Activated naive CD4-positive, alpha-beta T cell treated with Interleukin-2 at 50 U/mL for 16 hours (primary cell): ENCODE measurements at regions not wholly inside any gene's neighbourhood (a gene's known extent, or its start where the extent isn't known, plus 50 kb on each side); places are given as distances from the start of the nearest gene placed in this dataset.

Experiments used
- DNase-seq: peaks from one replicate; pipeline ENCODE4 v3.0.0-alpha.2; 2020

GRCh38 chr3:152056073-152056472 lies 182.6 kb downstream of the SUCNR1 start:
- DNase-seq = no peak

DNA sequence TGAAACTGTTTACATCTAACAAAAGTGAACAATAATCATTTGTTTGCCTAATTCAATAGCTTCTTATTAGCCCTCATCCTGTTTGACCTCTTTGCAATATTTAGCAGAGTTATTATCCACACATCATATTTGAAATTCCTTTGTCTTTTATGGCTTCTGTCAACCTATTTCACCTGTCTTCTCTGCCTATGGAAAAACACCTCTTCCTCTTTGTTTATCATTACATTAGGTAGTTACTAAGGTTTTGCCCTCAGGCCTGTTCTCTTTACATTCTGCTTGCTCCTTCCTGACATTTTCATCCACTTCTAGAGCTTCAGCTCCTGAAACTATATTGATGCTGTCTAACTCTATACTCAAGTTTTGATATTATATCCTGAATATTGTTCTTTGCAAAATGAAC lies 183.0 kb downstream of the SUCNR1 start:
- no peak for DNase-seq

- DNase-seq = no peak
Measured at GRCh38 chr3:152056987-152057386, 183.5 kb downstream of the SUCNR1 start.

GRCh38 chr3:152058856-152059255 lies 185.4 kb downstream of the SUCNR1 start:
- no peak for DNase-seq

GRCh38 chr3:152060701-152061100 lies 187.3 kb downstream of the SUCNR1 start:
- no peak for DNase-seq

GRCh38 chr3:152061296-152061695 lies 187.9 kb downstream of the SUCNR1 start:
- DNase-seq = no peak

DNA sequence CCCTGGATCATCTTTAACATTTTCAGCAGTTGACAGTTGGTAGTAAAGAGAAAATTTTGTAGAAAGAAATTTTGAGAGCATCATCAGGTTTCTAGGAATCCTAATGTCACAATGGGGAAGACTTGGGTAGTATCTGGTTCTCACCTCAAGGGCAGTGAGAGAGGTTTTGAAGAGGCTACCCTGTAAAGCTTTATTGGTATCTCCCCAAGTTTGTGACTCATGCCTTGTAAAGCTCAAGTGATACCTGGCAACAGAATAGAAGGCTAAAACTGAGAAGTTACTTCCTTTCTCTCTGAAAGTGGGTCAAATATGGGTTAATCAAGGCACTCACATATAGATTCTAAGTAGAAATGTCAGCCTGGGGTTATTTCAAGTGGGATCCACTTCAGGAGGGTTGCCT lies 196.4 kb downstream of the SUCNR1 start:
- no peak for DNase-seq

DNA sequence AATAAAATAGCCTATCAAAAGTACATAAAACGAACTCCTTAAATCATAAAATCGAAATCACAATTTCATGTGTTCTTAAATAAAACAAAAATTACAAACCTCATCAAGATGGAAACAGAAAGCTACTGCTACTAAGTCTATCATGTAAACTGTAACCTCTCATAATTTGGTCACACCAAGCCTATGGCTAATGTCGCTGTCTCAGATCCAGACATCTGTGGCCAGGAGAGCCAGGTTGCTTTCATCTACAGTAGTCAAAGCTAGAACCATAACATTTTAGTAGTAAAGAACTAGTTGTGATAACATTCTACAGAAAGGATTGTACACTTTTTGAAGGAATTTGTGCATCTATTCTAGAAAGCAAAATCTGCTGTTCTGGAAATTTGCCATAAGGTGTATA lies 197.4 kb upstream of the MBNL1 start:
- DNase-seq = no peak

- DNase-seq = no peak
Measured at GRCh38 chr3:152071924-152072323, 196.8 kb upstream of the MBNL1 start.

DNA sequence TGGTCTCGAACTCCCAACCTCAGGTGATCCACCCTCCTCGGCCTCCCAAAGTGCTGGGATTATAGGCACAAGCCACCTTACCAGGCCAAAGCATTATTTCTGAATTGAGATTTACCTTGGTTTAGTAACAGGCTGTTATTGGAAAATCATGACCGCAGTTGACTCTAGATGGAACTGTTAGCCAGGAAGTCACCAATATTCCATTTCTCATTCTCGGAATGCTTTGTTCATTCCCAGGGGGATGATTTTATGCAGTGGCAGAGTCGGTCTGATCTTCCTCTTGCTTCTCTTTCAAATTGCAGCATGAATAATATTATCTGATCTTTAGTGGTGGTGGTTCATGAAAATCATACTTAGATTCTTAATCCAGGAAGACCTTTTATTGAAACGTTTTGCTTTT lies 195.5 kb upstream of the MBNL1 start:
- DNase-seq = no peak

GRCh38 chr3:152076148-152076547 lies 192.6 kb upstream of the MBNL1 start:
- no peak for DNase-seq

DNA sequence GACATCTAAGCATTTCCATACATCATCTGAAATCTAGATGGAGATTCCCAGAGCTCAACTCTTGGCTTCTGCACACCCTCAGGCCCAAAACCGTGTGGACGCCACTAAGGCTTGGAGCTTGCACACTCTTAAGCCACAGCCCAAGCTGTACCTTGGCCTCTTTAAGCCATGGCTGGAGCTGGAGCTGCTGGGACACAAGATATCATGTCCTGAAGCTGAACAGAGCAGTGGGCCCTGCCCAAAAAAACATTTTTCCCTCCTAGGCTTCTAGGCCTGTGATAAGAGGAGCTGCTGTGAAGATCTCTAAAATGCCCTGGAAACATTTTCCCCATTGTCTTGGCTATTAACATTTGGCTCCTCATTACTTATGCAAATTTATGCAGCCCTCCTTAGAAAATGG lies 188.7 kb upstream of the MBNL1 start:
- no peak for DNase-seq

DNA sequence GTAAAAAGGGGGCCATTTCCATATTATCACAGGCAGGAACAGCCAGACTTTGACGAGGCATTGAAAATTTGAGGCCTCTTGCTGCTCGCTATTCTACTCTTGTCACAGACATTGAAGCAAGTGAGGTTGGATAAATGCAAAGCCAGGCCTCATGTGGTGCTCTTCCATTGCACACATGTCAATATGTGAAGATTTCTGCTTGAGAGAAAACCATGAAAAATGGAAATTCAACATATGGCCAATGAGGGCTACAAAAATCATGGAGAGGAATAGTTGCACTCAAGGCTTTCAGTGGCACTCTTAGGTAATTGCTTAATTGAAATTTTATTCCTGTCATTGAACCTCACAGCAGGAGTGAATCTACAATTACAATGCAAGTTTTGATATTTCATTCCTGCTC lies 185.6 kb upstream of the MBNL1 start:
- no peak for DNase-seq

DNA sequence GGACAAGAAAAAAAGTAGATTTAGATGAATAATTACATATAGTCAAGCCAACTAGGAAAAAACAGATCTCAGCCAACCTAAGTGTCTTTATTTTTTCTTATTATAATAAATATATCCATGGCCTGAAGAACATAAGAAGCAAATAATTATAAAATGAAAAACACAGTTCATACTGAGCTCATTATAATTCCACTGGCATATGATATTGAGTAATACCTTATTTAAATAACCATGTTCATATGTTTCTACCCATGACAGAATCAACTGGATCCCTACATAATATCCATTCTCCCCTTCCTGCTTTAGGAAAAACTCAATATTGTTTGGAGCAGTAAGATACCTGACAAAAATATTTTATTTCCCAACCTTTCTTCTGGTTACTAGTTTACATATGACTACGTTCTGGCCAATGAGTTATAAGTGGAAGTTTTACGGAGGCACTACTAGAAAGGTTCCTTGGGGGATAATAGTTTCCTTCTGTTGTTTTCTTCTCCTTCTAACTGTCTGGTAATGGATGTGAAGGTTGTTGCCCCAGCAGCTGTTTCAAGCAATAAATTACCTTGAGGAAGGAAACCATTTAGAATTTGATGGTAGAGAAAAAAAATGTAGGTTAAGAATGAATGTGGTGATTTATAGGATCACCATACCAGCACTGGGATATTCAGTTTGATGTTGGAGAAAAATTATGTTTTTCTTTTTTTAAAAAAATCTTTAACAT lies 184.1 kb upstream of the MBNL1 start:
- no peak for DNase-seq

DNA sequence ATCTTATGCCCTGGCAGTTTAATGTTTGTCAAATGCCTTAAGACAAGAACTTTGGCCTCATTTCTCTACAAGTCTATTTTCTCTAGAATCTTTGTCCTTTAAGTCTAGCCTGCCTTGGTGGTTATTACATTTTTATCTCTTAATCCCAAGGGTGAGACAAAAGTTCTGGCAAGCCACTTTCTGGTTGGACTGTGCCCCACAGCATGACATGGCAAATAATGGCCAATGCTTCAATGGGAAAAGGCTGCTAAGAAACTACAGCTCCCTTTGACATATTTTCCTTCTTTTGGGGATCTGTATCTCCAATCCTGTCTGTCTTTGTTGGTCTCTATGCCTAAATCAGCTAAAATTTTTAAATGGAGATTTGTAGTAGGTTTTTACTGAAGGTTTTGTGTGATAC lies 181.6 kb upstream of the MBNL1 start:
- no peak for DNase-seq

DNA sequence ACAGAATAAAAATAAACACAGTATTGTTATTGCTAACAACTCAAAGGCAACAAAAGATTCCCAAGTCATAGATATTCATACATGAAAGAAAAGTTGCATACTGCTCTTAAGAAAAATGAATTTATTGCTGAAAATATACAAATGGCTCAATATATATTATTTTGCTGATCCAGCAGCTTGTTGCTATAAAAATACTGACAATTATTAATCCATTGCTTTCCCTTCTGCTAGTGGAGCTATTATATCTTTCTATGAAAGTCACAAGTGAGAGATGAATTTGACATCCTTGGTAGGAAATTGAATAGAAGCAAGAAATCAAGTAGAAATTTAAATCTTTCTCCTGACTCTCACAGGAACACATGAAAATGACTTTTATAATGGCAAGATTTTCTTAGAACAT lies 179.2 kb upstream of the MBNL1 start:
- DNase-seq = no peak

DNA sequence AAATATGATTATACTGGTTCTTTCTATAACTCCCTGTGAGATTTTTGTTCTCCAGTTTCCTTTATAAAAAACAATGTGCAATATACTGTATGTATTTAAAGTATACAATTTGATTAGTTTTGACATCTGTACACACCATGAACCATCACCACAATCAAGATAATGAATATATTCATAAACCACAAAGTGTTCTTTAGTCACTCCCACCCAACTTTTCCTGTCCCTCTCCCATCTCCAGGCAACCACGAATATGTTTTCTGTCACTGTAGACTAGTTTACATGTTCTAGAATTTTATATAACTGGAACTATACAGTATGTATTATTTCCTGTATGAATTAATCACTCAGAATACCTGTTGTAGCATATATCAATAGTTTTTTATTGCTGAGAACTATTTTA lies 177.0 kb upstream of the MBNL1 start:
- DNase-seq = no peak

GRCh38 chr3:152093901-152094300 lies 174.8 kb upstream of the MBNL1 start:
- DNase-seq = no peak

DNA sequence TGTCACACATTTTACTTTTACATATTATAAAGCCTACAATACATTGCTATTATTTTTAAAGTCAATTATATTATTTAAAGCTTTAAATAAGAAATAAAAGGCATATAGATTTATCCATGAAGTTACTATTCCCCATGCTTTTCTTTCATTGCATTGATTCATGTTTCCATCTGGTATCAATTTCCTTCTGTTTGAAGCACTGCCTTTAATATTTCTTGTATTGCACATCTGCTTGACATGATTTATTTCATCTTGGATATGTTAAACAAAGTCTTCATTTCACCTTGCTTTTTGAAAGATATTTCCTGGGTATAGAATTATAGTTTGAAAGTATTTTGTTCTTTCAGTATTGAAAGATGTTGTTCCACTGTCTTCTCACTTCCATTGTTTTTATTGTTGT lies 174.3 kb upstream of the MBNL1 start:
- no peak for DNase-seq

DNA sequence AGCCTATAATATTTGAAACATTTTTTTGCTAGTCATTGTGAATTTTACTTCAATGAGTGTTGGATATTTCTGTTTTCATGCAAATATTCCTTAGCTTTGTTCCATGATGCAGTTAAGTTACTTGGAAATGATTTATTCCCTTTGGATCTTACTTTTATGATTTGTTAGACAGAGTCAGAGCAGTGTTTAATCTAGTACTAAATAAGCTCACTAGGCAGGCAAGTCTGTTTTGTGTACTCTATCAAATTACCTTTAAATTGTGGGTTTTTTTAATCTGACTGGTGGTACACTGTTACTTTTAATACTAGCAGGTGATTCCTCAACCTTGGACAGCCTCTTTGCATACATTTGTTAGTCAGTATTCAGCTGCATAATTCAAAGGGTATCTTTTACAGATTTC lies 173.3 kb upstream of the MBNL1 start:
- no peak for DNase-seq

DNA sequence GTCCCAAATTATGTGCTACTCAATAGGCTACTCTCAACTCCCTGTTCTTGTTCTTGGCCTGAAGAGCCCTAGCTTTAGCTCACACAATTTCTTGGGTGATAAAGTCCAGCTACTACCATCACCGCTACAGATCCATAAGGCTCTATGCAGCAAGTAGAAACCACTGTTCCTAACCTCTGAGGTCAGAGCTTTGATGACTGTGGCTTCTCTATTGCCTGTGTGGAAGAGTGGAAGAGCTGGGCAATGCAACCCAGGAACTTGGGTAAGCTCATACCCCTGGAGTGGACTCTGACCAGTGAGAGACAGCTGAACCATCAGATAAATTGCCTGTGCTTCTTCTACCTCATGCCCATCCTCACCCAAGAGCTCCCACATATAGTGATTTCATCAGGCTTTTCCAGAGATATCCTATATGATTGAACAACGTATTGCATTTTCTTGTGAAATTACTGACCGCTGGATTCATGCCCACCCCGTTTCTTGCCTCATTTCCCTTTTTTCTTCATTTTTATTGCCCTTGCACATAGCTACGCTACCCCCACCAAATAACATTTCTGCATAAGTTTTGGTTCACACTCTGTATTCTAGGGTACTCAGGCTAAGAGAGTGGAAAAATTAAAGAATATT lies 172.3 kb upstream of the MBNL1 start:
- no peak for DNase-seq

DNA sequence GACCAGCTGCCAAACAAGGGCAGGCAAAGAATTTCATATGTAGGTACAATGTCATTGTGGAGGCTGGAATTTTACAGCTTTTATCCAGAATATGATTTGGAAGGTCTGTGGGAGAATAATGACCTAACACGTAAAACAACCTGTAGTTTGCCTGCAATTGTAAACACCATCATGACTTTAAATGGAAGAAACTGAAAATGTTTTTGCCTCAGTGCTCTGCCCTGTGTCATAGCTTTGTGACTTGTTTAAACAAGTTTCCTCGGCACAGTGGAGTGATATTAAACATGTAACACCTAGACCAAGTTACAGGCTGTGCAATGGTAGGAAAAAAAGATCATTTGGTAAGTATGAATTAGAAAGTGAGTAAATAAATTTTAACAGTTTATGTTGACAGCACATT lies 171.6 kb upstream of the MBNL1 start:
- no peak for DNase-seq

DNA sequence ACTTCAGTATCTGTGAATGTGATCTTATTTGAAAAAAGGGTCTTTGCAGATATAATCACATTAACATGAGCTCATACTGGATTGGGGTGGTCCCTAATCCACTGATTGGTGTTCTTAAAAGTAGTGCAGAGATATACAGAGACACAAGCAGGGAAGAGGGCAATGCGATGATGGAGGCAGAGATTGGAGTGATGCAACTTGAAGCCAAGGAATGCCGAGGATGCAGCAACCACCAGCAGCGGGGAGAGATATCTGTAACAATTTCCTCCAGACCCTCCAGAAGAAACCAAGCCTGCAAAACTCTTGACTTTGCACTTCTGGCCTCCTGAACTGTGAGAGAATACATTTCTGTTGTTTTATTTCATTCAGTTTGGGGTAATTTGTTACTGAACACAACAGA lies 171.0 kb upstream of the MBNL1 start:
- DNase-seq = no peak

GRCh38 chr3:152100491-152101132 lies 168.1 kb upstream of the MBNL1 start:
- DNase-seq = no peak

DNA sequence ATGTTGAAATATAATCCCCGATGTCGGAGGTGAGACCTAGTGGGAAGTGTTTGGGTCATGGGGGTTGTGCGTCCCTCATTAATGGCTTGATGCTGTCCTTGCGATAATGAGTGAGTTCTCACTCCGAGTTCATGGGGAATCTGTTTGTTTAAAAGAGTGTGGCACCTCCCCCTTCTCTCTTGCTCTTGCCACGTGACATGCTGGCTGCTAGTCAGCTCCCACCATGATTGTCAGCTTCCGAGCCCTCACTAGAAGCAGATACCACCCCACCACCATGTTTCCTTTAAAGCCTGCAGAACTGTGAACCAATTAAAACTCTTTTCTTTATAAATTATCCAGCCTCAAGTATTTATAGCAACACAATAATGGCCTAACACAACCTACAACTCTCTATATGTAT lies 166.3 kb upstream of the MBNL1 start:
- no peak for DNase-seq
